GM23338 (cell line): ENCODE measurements at regions not wholly inside any gene's neighbourhood (a gene's known extent, or its start where the extent isn't known, plus 50 kb on each side); places are given as distances from the start of the nearest gene placed in this dataset.

Experiments used
- ATAC-seq: fragments of 200-7000 bp; cut with Tn5 transposase; 3 replicates; pipeline ENCODE4 v1.9.1; 2020
- DNase-seq: peaks from one replicate; pipeline ENCODE4 v3.0.0-alpha.2; 2015; ENCODE audit warnings: low spot score
- H2AFZ ChIP-seq: fragments of 200-600 bp; sonication (generic); 2 replicates; pipeline ENCODE4 v1.8.0; 2016; ENCODE audit warnings: antibody characterized with exemption, mild to moderate bottlenecking, moderate library complexity
- H3F3A ChIP-seq: fragments of 200-600 bp; sonication (generic); replicated peaks from 2 replicates; pipeline ENCODE4 v1.8.0; 2017; ENCODE audit warnings: antibody characterized with exemption, mixed run types, low read depth
- H3K27ac ChIP-seq: fragments of 200-600 bp; sonication (generic); 2 replicates; pipeline ENCODE4 v1.6.1; 2016; ENCODE audit warnings: low read depth
- H3K27me3 ChIP-seq: fragments of 200-600 bp; sonication (generic); 2 replicates; pipeline ENCODE4 v1.8.0; 2016; ENCODE audit warnings: mild to moderate bottlenecking, mixed run types, moderate library complexity; ENCODE audit not compliant: insufficient read depth
- H3K36me3 ChIP-seq: fragments of 200-600 bp; sonication (generic); 2 replicates; pipeline ENCODE4 v1.8.0; 2016; ENCODE audit warnings: mild to moderate bottlenecking; ENCODE audit not compliant: insufficient read depth
- H3K4me1 ChIP-seq: fragments of 200-600 bp; sonication (generic); 2 replicates; pipeline ENCODE4 v1.8.0; 2016; ENCODE audit warnings: mild to moderate bottlenecking, moderate library complexity; ENCODE audit not compliant: insufficient read depth
- H3K4me2 ChIP-seq: fragments of 200-600 bp; sonication (generic); 2 replicates; pipeline ENCODE4 v1.7.1; 2017; ENCODE audit warnings: mixed run types
- H3K4me3 ChIP-seq: fragments of 200-600 bp; sonication (generic); 2 replicates; pipeline ENCODE4 v1.6.1; 2016; ENCODE audit warnings: mixed run types
- H3K79me2 ChIP-seq: fragments of 200-600 bp; sonication (generic); replicated peaks from 2 replicates; pipeline ENCODE4 v1.8.0; 2017; ENCODE audit warnings: mild to moderate bottlenecking; ENCODE audit not compliant: insufficient read depth
- H3K9me2 ChIP-seq: fragments of 200-600 bp; sonication (generic); 2 replicates; pipeline ENCODE4 v1.8.0; 2017; ENCODE audit not compliant: insufficient read depth
- H4K20me1 ChIP-seq: fragments of 200-600 bp; sonication (generic); replicated peaks from 2 replicates; pipeline ENCODE4 v1.8.0; 2017; ENCODE audit warnings: mild to moderate bottlenecking; ENCODE audit not compliant: insufficient read depth
- H3K27ac Mint-ChIP-seq: 2 replicates; pipeline ENCODE4 v1.8.0; 2020; ENCODE audit warnings: inconsistent platforms, mild to moderate bottlenecking, moderate library complexity, mixed read lengths
- H3K27me3 Mint-ChIP-seq: 3 replicates; pipeline ENCODE4 v1.8.0; 2022; ENCODE audit warnings: low read depth, mild to moderate bottlenecking, moderate library complexity, mixed read lengths, inconsistent platforms; ENCODE audit not compliant: insufficient read depth, poor library complexity
- H3K36me3 Mint-ChIP-seq: 3 replicates; pipeline ENCODE4 v1.8.0; 2021; ENCODE audit warnings: low read depth, mild to moderate bottlenecking, inconsistent platforms, moderate library complexity, mixed read lengths
- H3K4me1 Mint-ChIP-seq: 3 replicates; pipeline ENCODE4 v1.8.0; 2020; ENCODE audit warnings: mild to moderate bottlenecking, inconsistent platforms, mixed read lengths
- H3K4me3 Mint-ChIP-seq: 3 replicates; pipeline ENCODE4 v1.8.0; 2021; ENCODE audit warnings: moderate library complexity, mild to moderate bottlenecking, inconsistent platforms, mixed read lengths
- H3K9me3 Mint-ChIP-seq: 3 replicates; pipeline ENCODE4 v1.8.0; 2020; ENCODE audit warnings: moderate library complexity, mild to moderate bottlenecking, inconsistent platforms, mixed read lengths
- CREB1 ChIP-seq: fragments of 250-450 bp; sonication (Bioruptor Pico); IDR thresholded peaks from 2 replicates; pipeline ENCODE4 v1.5.0; 2020; ENCODE audit warnings: low read depth, mild to moderate bottlenecking, moderate library complexity
- ETS1 ChIP-seq: IDR thresholded peaks from 2 replicates; pipeline ENCODE4 v1.6.1; 2016; ENCODE audit warnings: antibody characterized with exemption
- EZH2 ChIP-seq: fragments of 200-600 bp; sonication (generic); IDR thresholded peaks from one replicate; pipeline ENCODE4 v1.8.0; 2017; ENCODE audit warnings: antibody characterized with exemption, mild to moderate bottlenecking, low read depth; ENCODE audit not compliant: unreplicated experiment
- EZH2phosphoT487 ChIP-seq: fragments of 200-600 bp; sonication (generic); IDR thresholded peaks from one replicate; pipeline ENCODE4 v1.8.1; 2018; ENCODE audit warnings: antibody characterized with exemption; ENCODE audit not compliant: unreplicated experiment
- JUNB ChIP-seq: IDR thresholded peaks from one replicate; pipeline ENCODE4 v1.6.1; 2016; ENCODE audit warnings: antibody characterized with exemption; ENCODE audit not compliant: unreplicated experiment
- REST ChIP-seq: IDR thresholded peaks from one replicate; pipeline ENCODE4 v1.6.1; 2018; ENCODE audit warnings: antibody characterized with exemption; ENCODE audit not compliant: unreplicated experiment
- STAT1 ChIP-seq: IDR thresholded peaks from one replicate; pipeline ENCODE4 v1.6.1; 2016; ENCODE audit warnings: antibody characterized with exemption; ENCODE audit not compliant: unreplicated experiment
- ZNF114 ChIP-seq: fragments of 250-450 bp; sonication (Bioruptor Pico); IDR thresholded peaks from 2 replicates; pipeline ENCODE4 v1.5.0; 2020; ENCODE audit warnings: mild to moderate bottlenecking, moderate library complexity
- ZNF331 ChIP-seq: fragments of 250-450 bp; sonication (Bioruptor Pico); IDR thresholded peaks from 2 replicates; pipeline ENCODE4 v1.5.0; 2020; ENCODE audit warnings: low read depth, mild to moderate bottlenecking, moderate library complexity
- ZNF462 ChIP-seq: fragments of 250-450 bp; sonication (Bioruptor Pico); IDR thresholded peaks from 2 replicates; pipeline ENCODE4 v1.5.0; 2020; ENCODE audit warnings: mild to moderate bottlenecking, moderate library complexity

- TF ChIP-seq REST (no peak), CREB1 (no peak)
Observed at GRCh38 chr1:213486488-213486887, 435.4 kb downstream of the RPS6KC1 start (continued).

GRCh38 chr1:213491468-213491867 is 440.4 kb downstream of the RPS6KC1 start:
- Mint-ChIP-seq H3K9me3 (no peaks in the 10 kb centered on the region), H3K27me3 (peaks cover 1% of the 10 kb centered on the region)
- ATAC-seq, result no peak
- TF ChIP-seq EZH2, result no peak
- no peak for TF ChIP-seq STAT1
- TF ChIP-seq REST, result no peak
- no peak for TF ChIP-seq JUNB
- TF ChIP-seq ETS1, result no peak
- no peak for TF ChIP-seq EZH2phosphoT487
- no peak for TF ChIP-seq ZNF462
- TF ChIP-seq ZNF114 (CRISPR knock-in tag), result no peak
- TF ChIP-seq ZNF331 (CRISPR knock-in tag), result no peak

More at GRCh38 chr1:213491468-213491867, 440.4 kb downstream of the RPS6KC1 start:
- H3K27ac Mint-ChIP-seq, result no peak overlapping the region
- no peaks in the 10 kb centered on the region for H3K79me2 ChIP-seq
- no peak overlapping the region for H3K4me3 ChIP-seq
- no peak overlapping the region for H3K4me2 ChIP-seq
- H3F3A ChIP-seq, result no peaks in the 10 kb centered on the region
- H3K36me3 ChIP-seq, result no peaks in the 10 kb centered on the region
- DNase-seq, result no peak
- no peaks in the 10 kb centered on the region for H3K36me3 Mint-ChIP-seq
- no peaks in the 10 kb centered on the region for H3K4me1 Mint-ChIP-seq
- H3K9me2 ChIP-seq, result no peaks in the 10 kb centered on the region; the same call in 1 of the 2 replicates
- H3K27me3 ChIP-seq, result no peaks in the 10 kb centered on the region
- H3K27ac ChIP-seq, result no peak overlapping the region
- no peak overlapping the region for H3K4me3 Mint-ChIP-seq
- H3K4me1 ChIP-seq, result no peaks in the 10 kb centered on the region
- H2AFZ ChIP-seq, result no peak overlapping the region
- H4K20me1 ChIP-seq, result no peaks in the 10 kb centered on the region
